Tibial nerve (tissue), 4 donors: ENCODE measurements at regions not wholly inside any gene's neighbourhood (a gene's known extent, or its start where the extent isn't known, plus 50 kb on each side); places are given as distances from the start of the nearest gene placed in this dataset.

ENCODE experiments used
- DNase-seq, 2 donors: peaks; one replicate each; pipeline ENCODE4 v3.0.0-alpha.2; 2019; ENCODE audit warnings: low spot score in 2 of 2
- H3K27ac ChIP-seq, 4 donors: fragments of 200-600 bp; sonication (generic) in 3 of 4; one replicate each; pipeline ENCODE4 v1.5.1; 2017 to 2019; ENCODE audit warnings: mild to moderate bottlenecking in 1 of 4
- H3K27me3 ChIP-seq, 2 donors: fragments of 200-600 bp; sonication (generic) in 1 of 2; one replicate each; pipeline versions ENCODE4 v1.5.1 to v1.6.0; 2017 to 2019
- H3K36me3 ChIP-seq, 3 donors: fragments of 200-600 bp; sonication (generic); one replicate each; pipeline ENCODE4 v1.5.1; 2018 to 2019
- H3K4me1 ChIP-seq, 4 donors: fragments of 200-600 bp; sonication (generic) in 3 of 4; one replicate each; pipeline ENCODE4 v1.5.1; 2017 to 2019
- H3K4me3 ChIP-seq, 4 donors: fragments of 200-600 bp; sonication (generic) in 3 of 4; one replicate each; pipeline ENCODE4 v1.5.1; 2017 to 2019; ENCODE audit warnings: mild to moderate bottlenecking in 1 of 4, moderate library complexity in 1 of 4
- H3K9me3 ChIP-seq, 4 donors: fragments of 200-600 bp; sonication (generic) in 3 of 4; one replicate each; pipeline ENCODE4 v1.5.1; 2017 to 2019
- EP300 ChIP-seq, 2 donors: sonication (generic); formaldehyde crosslinking; IDR thresholded peaks; one replicate each; pipeline ENCODE4 v1.6.1; 2017; ENCODE audit warnings: antibody characterized with exemption in 2 of 2, mild to moderate bottlenecking in 1 of 2
- POLR2A ChIP-seq, 2 donors: fragments of 450-650 bp; IDR thresholded peaks; one replicate each; pipeline ENCODE4 v1.6.1; 2017; ENCODE audit warnings: antibody characterized with exemption in 2 of 2, mild to moderate bottlenecking in 2 of 2, moderate library complexity in 2 of 2
- WGBS, 2 donors: methylation state at CpG; one replicate each; pipeline ENCODE4 v1.1.5; 2018; 5-methylcytosine and 5-hydroxymethylcytosine counted together
- TF ChIP-seq, protein P1 (sequence below), 5 experiments: fragments of 200-600 bp in 3 of 5; fragments of 450-650 bp in 2 of 5; sonication (generic) in 3 of 5; IDR thresholded peaks; one replicate each; pipeline ENCODE4 v1.5.1; 2016 to 2019; ENCODE audit warnings: antibody characterized with exemption in 5 of 5, mild to moderate bottlenecking in 3 of 5, moderate library complexity in 2 of 5

DNA sequence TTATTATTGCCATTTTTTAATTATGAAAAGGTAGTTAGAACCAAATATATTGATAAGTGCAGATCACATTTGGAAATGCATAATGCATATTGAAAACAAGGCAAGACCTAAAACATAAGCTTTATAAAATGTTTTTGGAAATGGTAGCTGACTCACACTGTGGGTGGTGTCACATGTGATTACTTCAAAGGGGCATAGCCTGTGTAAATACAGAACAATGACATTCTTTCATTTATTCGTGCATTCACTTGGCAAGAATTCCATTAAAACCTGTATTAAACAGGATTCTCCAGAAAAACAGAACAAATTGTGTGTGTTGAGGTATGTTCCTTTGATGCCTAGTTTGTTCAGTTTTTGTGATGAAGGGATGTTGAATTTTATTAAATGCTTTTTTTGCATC, 427.3 kb upstream of the ST6GAL2 start:
- no peaks in the 10 kb centered on the region for H3K4me1 ChIP-seq
- no peaks in the 10 kb centered on the region for H3K36me3 ChIP-seq
- no peaks in the 10 kb centered on the region for H3K9me3 ChIP-seq
- H3K27ac ChIP-seq = no peak overlapping the region
- 21 to 35% methylated on average over 1 of the region's 1 CpG for WGBS, 2 donors
- no peak for DNase-seq
- TF ChIP-seq, protein P1, sequence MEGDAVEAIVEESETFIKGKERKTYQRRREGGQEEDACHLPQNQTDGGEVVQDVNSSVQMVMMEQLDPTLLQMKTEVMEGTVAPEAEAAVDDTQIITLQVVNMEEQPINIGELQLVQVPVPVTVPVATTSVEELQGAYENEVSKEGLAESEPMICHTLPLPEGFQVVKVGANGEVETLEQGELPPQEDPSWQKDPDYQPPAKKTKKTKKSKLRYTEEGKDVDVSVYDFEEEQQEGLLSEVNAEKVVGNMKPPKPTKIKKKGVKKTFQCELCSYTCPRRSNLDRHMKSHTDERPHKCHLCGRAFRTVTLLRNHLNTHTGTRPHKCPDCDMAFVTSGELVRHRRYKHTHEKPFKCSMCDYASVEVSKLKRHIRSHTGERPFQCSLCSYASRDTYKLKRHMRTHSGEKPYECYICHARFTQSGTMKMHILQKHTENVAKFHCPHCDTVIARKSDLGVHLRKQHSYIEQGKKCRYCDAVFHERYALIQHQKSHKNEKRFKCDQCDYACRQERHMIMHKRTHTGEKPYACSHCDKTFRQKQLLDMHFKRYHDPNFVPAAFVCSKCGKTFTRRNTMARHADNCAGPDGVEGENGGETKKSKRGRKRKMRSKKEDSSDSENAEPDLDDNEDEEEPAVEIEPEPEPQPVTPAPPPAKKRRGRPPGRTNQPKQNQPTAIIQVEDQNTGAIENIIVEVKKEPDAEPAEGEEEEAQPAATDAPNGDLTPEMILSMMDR (IDR thresholded peaks at IDR 0.05) = no peak
- no peak for TF ChIP-seq EP300 (IDR thresholded peaks at IDR 0.05)
- no peak for TF ChIP-seq POLR2A (IDR thresholded peaks at IDR 0.05)
- no peaks in the 10 kb centered on the region for H3K27me3 ChIP-seq
- H3K4me3 ChIP-seq = no peak overlapping the region

DNA sequence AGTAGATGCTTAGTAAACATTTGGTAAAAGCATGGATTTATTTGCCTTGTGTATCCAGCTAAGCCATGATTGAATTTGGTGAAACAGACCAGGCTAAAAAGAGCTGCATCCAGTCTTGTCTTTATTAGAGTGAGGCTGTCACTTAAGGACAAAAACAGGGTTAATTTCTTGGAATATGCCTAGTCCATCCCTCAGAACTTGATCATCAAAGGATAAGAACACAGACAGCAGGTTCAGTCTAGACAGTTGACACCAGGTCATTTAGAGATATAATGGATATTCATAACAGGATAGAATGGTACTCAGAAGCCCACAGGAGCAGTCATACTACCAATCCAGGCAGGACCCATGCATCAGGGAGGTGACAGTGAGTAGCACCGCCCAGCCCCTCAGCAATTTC, 434.9 kb upstream of the ST6GAL2 start:
- 86 to 100% methylated on average over 1 of the region's 1 CpG for WGBS, 2 donors
- no peak for DNase-seq
- Histone ChIP-seq H3K4me1 (peaks cover 0 to 2% (median 0%) of the 10 kb centered on the region in 4 donors), H3K9me3 (no peaks in the 10 kb centered on the region), H3K27ac (no peak overlapping the region), H3K36me3 (no peaks in the 10 kb centered on the region), H3K4me3 (no peak overlapping the region), H3K27me3 (no peaks in the 10 kb centered on the region)
- TF ChIP-seq POLR2A (IDR thresholded peaks at IDR 0.05) = no peak
- no peak for TF ChIP-seq EP300 (IDR thresholded peaks at IDR 0.05)
- TF ChIP-seq, protein P1 (IDR thresholded peaks at IDR 0.05) = no peak

DNA sequence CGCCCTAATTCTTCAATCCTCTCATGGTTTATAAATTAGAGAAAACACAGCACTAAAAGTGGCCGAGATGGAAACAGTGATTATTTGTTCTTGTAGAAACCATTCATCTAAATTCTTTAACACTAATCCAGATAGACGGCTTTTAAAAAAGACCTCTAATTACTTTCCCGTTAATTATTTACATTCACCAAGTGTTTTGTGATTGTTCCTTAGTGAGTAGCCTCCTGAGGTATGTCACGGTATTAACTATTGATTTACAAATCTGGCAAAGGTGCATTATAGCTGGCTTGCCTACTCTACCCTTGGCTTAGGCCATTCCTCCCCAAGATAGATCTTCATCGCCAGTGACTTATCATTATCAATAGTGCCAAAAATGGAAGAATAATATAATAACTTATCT, 436.4 kb upstream of the ST6GAL2 start:
- TF ChIP-seq, protein P1 (IDR thresholded peaks at IDR 0.05) = no peak
- TF ChIP-seq POLR2A (IDR thresholded peaks at IDR 0.05) (no peak), EP300 (IDR thresholded peaks at IDR 0.05) (no peak)
- WGBS, 2 donors = 77 to 84% methylated on average over 6 of the region's 6 CpGs
- H3K27me3 ChIP-seq = no peaks in the 10 kb centered on the region
- peaks cover 0 to 9% (median 0%) of the 10 kb centered on the region in 4 donors for H3K4me1 ChIP-seq
- H3K27ac ChIP-seq = no peak overlapping the region
- no peak overlapping the region for H3K4me3 ChIP-seq
- no peaks in the 10 kb centered on the region for H3K36me3 ChIP-seq
- DNase-seq = no peak
- H3K9me3 ChIP-seq = peaks cover 0 to 6% (median under 1%) of the 10 kb centered on the region in 4 donors

DNA sequence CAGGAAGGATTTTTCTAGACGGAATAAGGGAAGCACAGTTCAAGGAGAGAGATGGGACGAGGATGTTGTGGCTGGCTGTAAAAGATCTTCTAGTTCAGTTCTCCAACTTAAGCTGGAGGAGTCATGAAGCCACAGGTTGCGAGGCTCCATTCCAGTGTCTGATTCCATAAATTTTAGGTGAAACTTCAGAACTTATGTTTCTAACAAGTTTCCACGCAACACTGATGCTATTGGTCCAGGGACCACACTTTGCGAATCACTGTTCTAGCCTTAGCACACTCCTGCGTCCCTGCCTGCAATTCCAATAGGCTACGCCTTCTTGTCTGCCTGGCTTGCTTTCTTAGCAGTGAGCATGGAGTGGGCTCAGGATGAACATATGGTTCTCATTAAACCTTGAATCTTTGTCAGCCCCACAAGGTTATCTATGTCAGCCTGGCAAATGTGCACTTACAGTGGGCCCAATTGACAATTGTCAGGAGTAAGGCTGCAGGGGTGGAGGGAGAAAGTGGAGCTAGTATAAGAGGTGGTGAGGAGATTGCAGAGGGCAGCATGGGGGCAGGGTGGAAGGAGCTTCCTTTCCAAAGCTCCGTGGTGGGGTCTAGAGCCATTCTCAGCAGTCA, 438.1 kb upstream of the ST6GAL2 start:
- 78 to 85% methylated on average over 8 of the region's 8 CpGs for WGBS, 2 donors
- Histone ChIP-seq H3K27me3 (no peaks in the 10 kb centered on the region), H3K36me3 (no peaks in the 10 kb centered on the region), H3K27ac (no peak overlapping the region), H3K4me3 (no peak overlapping the region), H3K4me1 (peaks cover 0 to 9% (median 0%) of the 10 kb centered on the region in 4 donors), H3K9me3 (peaks cover 0 to 17% (median 4%) of the 10 kb centered on the region in 4 donors)
- TF ChIP-seq EP300 (IDR thresholded peaks at IDR 0.05) (no peak), POLR2A (IDR thresholded peaks at IDR 0.05) (no peak)
- TF ChIP-seq, protein P1 (IDR thresholded peaks at IDR 0.05) = no peak
- no peak for DNase-seq

DNA sequence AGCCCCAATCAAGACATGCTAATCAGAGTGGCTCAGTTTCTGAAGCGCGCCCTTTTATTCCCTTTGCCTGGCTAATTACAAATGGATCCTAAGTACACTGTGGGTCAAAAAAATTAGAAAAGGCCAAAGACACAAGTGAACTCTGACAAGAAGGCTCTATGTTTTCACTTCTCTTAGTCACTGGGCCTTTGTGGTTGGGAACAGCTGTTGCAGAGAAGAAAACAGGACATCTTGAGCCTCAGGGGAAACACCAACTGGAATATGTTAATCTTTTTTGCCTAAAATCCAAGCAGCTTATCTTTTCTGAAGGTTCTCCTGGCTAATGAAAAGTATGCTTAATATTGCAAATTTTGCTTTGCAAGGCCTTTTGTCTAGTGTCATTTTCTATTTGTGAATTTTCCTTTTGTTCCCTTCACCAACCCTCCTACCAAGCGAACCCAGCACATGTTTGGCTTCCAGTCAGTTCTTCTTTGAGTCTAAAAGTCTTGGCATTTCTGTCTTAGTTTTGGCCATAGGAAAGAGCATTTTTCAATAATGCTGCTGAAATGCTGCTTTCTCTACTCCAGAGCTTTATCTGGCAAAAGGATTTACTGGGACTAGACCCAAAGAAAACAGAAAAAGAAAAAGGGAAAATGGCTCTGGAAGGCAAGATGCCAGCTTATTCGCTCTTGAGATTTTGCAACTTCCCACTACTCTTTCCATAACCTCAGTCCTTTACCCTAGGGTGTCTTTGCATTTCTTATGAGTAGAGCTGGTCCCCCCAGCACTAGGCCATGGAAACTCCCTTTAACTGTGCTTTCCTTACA, 440.2 kb upstream of the ST6GAL2 start:
- 24 to 29% methylated on average over 4 of the region's 4 CpGs for WGBS, 2 donors

More for the DNA sequence above, 440.2 kb upstream of the ST6GAL2 start:
- no peaks in the 10 kb centered on the region for H3K27me3 ChIP-seq
- peak overlapping the region in 2 of 4 donors; percentile 36 to 43 for H3K27ac ChIP-seq
- TF ChIP-seq POLR2A (IDR thresholded peaks at IDR 0.05) (no peak), EP300 (IDR thresholded peaks at IDR 0.05) (peak in 1 of 2 donors; percentile 58)
- TF ChIP-seq, protein P1 (IDR thresholded peaks at IDR 0.05) = no peak
- no peak overlapping the region for H3K4me3 ChIP-seq
- peaks cover 0 to 17% (median 4%) of the 10 kb centered on the region in 4 donors for H3K9me3 ChIP-seq
- H3K4me1 ChIP-seq = peaks cover 0 to 9% (median 0%) of the 10 kb centered on the region in 4 donors
- no peaks in the 10 kb centered on the region for H3K36me3 ChIP-seq
- DNase-seq = peak in 1 of 2 donors; percentile 41
